Testis (tissue), 2 donors: ENCODE measurements at regions not wholly inside any gene's neighbourhood (a gene's known extent, or its start where the extent isn't known, plus 50 kb on each side); places are given as distances from the start of the nearest gene placed in this dataset.

Experiments
- DNase-seq: peaks from one replicate; pipeline ENCODE4 v3.0.0-alpha.2; 2019
- H3K27ac ChIP-seq, 2 donors: fragments of 200-600 bp; sonication (generic); one replicate each; pipeline ENCODE4 v1.5.1; 2019
- H3K27me3 ChIP-seq: fragments of 200-600 bp; sonication (generic); one replicate; pipeline ENCODE4 v1.5.1; 2019
- H3K36me3 ChIP-seq: fragments of 200-600 bp; sonication (generic); one replicate; pipeline ENCODE4 v1.5.1; 2017; ENCODE audit warnings: low read depth; ENCODE audit errors: missing control alignments
- H3K4me1 ChIP-seq: fragments of 200-600 bp; sonication (generic); one replicate; pipeline ENCODE4 v1.5.1; 2019
- H3K4me3 ChIP-seq, 2 donors: fragments of 200-600 bp; sonication (generic); one replicate each; pipeline ENCODE4 v1.5.1; 2017 to 2019
- H3K9me3 ChIP-seq: fragments of 200-600 bp; sonication (generic); one replicate; pipeline ENCODE4 v1.5.1; 2017
- POLR2A ChIP-seq: fragments of 450-650 bp; IDR thresholded peaks from one replicate; pipeline ENCODE4 v1.6.1; 2017; ENCODE audit warnings: antibody characterized with exemption, mild to moderate bottlenecking, moderate library complexity
- WGBS, 2 donors: methylation state at CpG; one replicate each; pipeline ENCODE4 v1.1.5; 2018; 5-methylcytosine and 5-hydroxymethylcytosine counted together
- intact Hi-C: fragments of 100-400 bp; cut with DNase I; formaldehyde crosslinking; loops from one replicate; pipeline ENCODE4 v1.15.1; 2023; ENCODE audit warnings: low total_unique reads
- TF ChIP-seq, protein P1 (sequence below), 3 experiments: fragments of 450-650 bp in 2 of 3; fragments of 200-600 bp in 1 of 3; sonication (generic) in 1 of 3; IDR thresholded peaks; one replicate each; pipeline ENCODE4 v1.5.1; 2016 to 2019; ENCODE audit warnings: antibody characterized with exemption in 3 of 3, mild to moderate bottlenecking in 2 of 3, moderate library complexity in 1 of 3

GRCh38 chr1:217253351-217253750, 377.5 kb downstream of the GPATCH2 start:
- H3K9me3 ChIP-seq, result no peaks in the 10 kb centered on the region
- no peak overlapping the region for H3K4me3 ChIP-seq
- H3K27me3 ChIP-seq, result no peaks in the 10 kb centered on the region
- WGBS, 2 donors, result 88 to 91% methylated on average over 2 of the region's 2 CpGs
- no peak overlapping the region for H3K27ac ChIP-seq
- intact Hi-C loops, result no loop called here
- TF ChIP-seq POLR2A, result no peak
- TF ChIP-seq, protein P1, sequence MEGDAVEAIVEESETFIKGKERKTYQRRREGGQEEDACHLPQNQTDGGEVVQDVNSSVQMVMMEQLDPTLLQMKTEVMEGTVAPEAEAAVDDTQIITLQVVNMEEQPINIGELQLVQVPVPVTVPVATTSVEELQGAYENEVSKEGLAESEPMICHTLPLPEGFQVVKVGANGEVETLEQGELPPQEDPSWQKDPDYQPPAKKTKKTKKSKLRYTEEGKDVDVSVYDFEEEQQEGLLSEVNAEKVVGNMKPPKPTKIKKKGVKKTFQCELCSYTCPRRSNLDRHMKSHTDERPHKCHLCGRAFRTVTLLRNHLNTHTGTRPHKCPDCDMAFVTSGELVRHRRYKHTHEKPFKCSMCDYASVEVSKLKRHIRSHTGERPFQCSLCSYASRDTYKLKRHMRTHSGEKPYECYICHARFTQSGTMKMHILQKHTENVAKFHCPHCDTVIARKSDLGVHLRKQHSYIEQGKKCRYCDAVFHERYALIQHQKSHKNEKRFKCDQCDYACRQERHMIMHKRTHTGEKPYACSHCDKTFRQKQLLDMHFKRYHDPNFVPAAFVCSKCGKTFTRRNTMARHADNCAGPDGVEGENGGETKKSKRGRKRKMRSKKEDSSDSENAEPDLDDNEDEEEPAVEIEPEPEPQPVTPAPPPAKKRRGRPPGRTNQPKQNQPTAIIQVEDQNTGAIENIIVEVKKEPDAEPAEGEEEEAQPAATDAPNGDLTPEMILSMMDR (IDR thresholded peaks at IDR 0.05), result no peak
- H3K36me3 ChIP-seq, result no peaks in the 10 kb centered on the region
- DNase-seq, result no peak
- H3K4me1 ChIP-seq, result no peaks in the 10 kb centered on the region

DNA sequence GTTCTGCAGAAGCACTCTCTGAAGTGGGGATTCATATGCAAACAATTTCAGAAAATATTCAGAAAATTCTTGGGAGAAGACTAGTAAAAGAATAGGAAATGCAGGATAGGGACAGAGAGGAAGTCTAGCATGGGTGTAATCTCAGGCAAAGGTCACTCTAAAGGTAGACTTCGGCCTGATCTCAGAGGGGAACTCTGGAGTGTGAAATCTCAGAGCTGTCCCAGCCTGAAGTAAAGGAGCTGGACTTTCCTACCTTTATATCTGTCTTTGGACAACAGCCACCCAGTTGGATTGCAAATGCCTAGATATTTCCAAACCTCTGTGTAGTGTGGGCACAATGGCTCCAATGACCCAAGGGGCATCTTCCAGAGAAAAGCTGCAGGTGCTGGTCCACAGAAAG, 379.8 kb downstream of the GPATCH2 start:
- Histone ChIP-seq H3K4me1 (no peaks in the 10 kb centered on the region), H3K36me3 (no peaks in the 10 kb centered on the region), H3K9me3 (no peaks in the 10 kb centered on the region), H3K27ac (no peak overlapping the region), H3K4me3 (no peak overlapping the region), H3K27me3 (no peaks in the 10 kb centered on the region)
- intact Hi-C loops, result no loop called here
- no peak for DNase-seq
- 57 to 84% methylated on average over 1 of the region's 1 CpG for WGBS, 2 donors
- no peak for TF ChIP-seq POLR2A
- TF ChIP-seq, protein P1 (IDR thresholded peaks at IDR 0.05), result no peak

DNA sequence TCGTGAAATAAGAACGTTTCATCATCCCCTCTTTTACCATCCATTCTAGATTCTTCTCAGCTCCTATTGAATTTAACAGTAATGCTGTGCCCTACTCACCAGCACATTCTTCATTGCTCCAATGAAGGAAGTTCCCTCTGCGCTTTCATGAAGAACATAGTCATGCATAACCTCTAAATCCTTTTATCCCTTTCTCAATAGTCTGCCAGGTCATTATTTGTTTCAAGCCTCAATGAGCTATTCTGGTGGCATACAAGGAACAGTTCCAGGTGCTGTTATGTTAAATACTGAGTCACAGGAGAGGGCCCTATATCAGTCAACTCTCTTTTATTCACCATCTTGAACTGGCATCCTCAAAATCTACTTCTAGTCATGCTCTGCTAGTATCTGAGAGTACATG, 381.0 kb downstream of the GPATCH2 start:
- intact Hi-C loops, result no loop called here
- no peak for DNase-seq
- 72 to 75% methylated on average over 3 of the region's 3 CpGs for WGBS, 2 donors
- H3K4me3 ChIP-seq, result no peak overlapping the region
- no peaks in the 10 kb centered on the region for H3K36me3 ChIP-seq
- no peak overlapping the region for H3K27ac ChIP-seq
- no peaks in the 10 kb centered on the region for H3K27me3 ChIP-seq
- H3K9me3 ChIP-seq, result no peaks in the 10 kb centered on the region
- no peaks in the 10 kb centered on the region for H3K4me1 ChIP-seq
- TF ChIP-seq, protein P1 (IDR thresholded peaks at IDR 0.05), result no peak
- TF ChIP-seq POLR2A, result no peak

DNA sequence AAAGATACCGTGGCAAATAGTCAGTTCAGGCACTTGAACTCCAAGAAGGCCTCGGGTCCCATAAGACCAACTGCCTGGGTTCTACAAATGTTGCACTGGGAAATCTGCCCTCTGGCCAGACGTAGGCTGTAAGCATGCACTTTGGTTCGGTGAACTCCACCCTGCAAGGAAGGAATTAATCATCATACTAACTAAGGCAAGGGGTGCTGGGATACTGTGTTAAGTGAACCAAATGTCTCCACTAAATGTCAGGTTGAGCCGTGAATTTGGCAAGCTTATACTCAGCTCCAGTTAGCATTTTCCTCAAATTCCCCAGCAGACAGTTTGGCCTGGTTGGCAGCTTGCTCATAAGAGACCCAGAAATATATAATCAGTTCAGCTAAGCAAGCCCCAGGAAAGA, 385.9 kb downstream of the GPATCH2 start:
- Histone ChIP-seq H3K4me3 (no peak overlapping the region), H3K27ac (no peak overlapping the region), H3K9me3 (no peaks in the 10 kb centered on the region), H3K27me3 (no peaks in the 10 kb centered on the region), H3K4me1 (no peaks in the 10 kb centered on the region), H3K36me3 (no peaks in the 10 kb centered on the region)
- no peak for DNase-seq
- intact Hi-C loops, result no loop called here
- WGBS, 2 donors, result 72 to 80% methylated on average over 5 of the region's 5 CpGs
- TF ChIP-seq POLR2A, result no peak
- TF ChIP-seq, protein P1 (IDR thresholded peaks at IDR 0.05), result no peak

GRCh38 chr1:217240656-217241055, 390.2 kb downstream of the GPATCH2 start:
- DNase-seq, result no peak
- no peak overlapping the region for H3K27ac ChIP-seq
- WGBS, 2 donors, result 43 to 51% methylated on average over 2 of the region's 2 CpGs
- H3K36me3 ChIP-seq, result no peaks in the 10 kb centered on the region
- no peak for TF ChIP-seq POLR2A
- TF ChIP-seq, protein P1 (IDR thresholded peaks at IDR 0.05), result no peak
- intact Hi-C loops, result no loop called here
- H3K4me1 ChIP-seq, result no peaks in the 10 kb centered on the region
- H3K4me3 ChIP-seq, result no peak overlapping the region
- no peaks in the 10 kb centered on the region for H3K9me3 ChIP-seq
- no peaks in the 10 kb centered on the region for H3K27me3 ChIP-seq
